Amygdala (tissue), 56 donors: ENCODE measurements at regions not wholly inside any gene's neighbourhood (a gene's known extent, or its start where the extent isn't known, plus 50 kb on each side); places are given as distances from the start of the nearest gene placed in this dataset.

Experiments
- DNase-seq, 56 donors: peaks; one replicate each; lab custom pipeline; 2025; lab: John Stamatoyannopoulos, UW

GRCh38 chr3:25294169-25294805 is 133.8 kb upstream of the RARB start:
- no peak for DNase-seq

GRCh38 chr3:25297667-25298585 is 130.1 kb upstream of the RARB start:
- no peak for DNase-seq

DNA sequence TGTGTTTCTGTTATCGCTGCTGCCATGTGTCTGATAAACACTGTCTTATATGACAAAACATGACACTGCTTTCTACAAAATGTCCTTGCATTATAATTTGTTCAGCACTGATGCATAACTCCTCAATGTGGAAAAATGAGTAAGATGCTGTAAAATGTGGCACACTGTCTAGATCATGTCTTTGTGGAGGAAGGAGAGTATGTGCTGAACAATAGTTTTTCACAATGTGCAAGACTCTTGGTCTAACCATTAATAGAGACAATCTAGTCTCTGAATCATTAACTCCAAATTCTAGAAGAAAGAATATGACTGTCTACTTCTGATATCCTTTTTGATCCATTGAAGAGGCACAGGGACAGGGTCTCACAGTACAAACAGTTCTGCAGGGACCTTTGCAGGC is 127.9 kb upstream of the RARB start:
- no peak for DNase-seq

DNA sequence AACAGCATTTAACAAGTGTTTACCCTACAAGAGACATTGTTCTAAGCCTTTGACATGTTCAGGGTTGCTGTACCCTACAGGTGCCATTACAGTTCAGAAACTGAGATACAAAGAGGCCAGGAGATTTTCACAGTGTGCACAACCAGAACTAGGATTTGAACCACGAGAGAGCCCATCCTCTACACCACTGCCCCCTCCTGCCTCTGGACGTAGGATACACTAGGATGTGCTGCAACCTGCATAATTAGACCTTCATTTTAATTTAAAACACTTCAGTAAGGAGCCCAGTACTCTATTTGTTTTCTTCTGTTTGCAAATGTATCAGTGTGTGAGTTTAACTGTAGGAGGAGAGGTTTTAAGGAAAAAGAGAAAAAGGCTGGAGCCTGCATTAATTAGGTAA is 123.1 kb upstream of the RARB start:
- no peak for DNase-seq

DNA sequence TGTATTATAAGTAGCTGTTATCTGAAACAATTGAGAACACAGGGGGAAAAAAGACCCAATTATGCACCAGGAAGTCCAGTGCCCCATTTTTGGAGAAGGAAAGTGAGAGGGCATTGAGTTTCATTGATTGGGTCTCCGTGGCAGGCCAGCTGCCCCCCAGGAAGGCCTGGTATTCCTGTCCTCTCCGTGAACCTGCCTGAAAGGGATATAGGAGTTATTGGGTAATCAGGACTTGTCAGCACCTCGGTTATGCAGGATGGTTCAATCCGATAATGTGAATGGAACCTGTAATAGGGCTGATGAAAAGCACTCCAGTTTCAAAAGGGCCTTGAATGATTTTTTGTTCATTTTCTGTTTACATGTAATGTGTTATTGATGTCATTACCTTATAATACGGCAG is 122.0 kb upstream of the RARB start:
- no peak for DNase-seq

DNA sequence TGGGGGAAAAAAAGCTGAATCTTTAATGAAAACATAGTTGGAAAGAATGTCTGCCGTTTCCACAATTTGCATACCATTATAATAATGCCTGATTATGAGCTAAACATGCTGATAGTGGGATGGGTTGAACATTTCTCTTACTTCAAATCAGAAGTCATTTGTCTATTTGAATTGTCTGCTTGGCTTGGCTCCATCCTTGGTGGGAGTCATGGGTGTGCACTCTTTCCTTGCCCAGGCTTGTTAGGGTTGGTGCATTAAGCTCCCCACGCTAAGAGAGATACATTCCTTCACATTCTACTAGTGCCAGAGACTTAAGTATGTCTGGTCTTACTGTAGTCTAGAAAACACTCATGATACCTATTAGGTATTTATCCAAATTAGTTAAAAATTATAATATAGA is 121.4 kb upstream of the RARB start:
- DNase-seq, result no peak

GRCh38 chr3:25313286-25313685 is 114.8 kb upstream of the RARB start:
- DNase-seq, result no peak

- DNase-seq, result no peak
These were observed 103.0 kb upstream of the RARB start for GRCh38 chr3:25324954-25325655.

GRCh38 chr3:25335356-25335755 is 92.7 kb upstream of the RARB start:
- DNase-seq, result no peak

GRCh38 chr3:25338158-25338725 is 89.8 kb upstream of the RARB start:
- DNase-seq, result no peak

DNA sequence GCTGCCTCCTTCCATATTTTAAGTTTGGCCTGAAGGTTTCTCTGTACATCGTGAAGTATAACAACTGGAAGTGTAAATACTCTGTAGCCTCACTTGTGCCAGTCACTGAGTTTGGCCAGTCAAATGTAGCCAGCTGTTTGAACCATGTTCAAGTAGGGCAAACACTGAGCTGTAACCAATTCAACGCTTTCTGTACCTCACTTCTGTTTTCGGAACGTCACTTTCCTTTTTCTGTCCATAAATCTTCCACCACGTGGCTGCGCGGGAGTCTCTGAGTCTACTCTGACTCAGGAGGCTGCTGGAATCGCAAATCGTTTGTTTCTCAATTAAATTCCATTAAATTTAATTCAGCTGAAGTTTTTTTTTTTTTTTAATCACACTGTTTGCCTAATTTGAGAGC is 88.8 kb upstream of the RARB start:
- no peak for DNase-seq

- no peak for DNase-seq
These were observed 83.4 kb upstream of the RARB start for GRCh38 chr3:25344670-25345069.

DNA sequence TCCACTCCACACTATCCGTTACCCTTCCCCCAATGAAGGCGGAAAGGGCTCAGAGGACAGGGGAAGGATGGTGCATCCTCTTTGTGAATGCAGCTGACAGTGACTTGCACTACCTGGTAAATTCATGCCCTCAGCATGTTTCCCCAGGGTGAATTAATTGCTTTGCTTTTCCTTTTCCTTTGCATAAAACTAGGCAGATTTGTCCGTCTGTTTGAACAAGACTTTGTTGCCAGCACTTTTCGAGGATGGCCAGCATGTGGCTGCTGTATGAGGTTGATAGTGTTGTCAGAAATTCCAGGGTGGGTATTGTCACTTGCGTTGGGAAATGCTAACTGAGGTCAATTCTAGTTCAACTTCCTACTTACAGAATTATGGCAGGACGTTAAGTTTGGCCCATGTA is 79.0 kb upstream of the RARB start:
- no peak for DNase-seq

DNA sequence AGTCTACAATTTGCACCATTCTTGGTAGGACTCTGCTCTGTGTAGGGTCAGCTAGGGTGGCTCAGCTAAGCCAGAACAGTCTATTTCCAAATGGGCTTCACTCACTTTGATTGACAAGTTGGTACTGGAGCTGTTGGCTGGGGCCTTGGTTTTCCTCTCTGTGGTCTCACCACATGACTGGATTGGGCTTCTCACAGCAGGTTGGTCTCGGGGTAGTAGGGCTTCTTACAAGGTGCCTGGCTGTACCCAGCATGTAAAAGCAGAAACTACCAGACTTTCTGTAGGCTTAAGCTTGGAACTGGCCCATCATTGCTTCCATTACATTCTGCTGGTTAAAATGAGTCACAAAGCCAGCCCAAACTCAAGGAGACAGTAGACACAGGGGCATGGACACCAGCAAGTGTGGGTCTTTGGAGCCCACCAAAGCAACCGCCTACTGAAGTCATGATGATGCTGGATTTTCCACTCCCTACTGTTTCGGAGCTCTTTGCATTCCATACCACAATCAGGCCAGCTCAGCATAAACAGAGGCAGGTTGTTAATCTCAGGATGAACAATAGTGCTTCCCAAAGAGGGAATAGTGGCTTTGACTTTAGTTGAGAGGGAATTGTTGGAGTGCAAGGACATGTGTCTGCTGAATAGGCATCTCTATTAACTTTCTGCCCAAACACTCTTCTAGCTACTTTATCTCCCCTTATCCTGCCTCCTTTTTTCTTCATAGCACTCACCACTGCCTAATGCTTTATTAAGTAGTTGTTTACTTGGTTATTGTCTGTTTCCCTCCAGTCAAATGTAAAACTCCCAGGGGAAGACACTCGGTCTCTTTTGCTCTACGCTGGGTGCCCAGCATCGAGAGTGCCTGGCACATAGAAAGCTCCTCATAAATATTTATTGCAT is 78.0 kb upstream of the RARB start:
- no peak for DNase-seq

GRCh38 chr3:25350725-25351114 is 77.3 kb upstream of the RARB start:
- no peak for DNase-seq

DNA sequence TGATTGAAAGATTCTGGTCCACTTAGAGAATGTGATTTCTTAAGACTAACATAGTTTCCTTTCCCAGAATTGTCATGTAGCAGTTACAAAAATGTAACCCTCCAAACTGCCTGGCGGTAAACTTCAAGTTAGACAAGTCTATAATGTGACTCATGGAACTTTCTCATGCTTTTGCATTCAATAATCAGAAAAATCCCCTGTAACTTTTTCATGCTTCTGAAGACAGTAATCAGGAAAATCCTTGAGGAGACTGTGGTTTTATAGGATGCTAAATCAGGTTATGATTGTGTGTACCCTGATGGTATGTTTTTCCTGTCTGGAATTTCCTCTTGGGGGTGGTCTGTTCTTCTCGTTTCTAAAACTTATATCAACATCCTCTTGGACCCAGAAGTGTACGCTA is 74.0 kb upstream of the RARB start:
- DNase-seq, result no peak

DNA sequence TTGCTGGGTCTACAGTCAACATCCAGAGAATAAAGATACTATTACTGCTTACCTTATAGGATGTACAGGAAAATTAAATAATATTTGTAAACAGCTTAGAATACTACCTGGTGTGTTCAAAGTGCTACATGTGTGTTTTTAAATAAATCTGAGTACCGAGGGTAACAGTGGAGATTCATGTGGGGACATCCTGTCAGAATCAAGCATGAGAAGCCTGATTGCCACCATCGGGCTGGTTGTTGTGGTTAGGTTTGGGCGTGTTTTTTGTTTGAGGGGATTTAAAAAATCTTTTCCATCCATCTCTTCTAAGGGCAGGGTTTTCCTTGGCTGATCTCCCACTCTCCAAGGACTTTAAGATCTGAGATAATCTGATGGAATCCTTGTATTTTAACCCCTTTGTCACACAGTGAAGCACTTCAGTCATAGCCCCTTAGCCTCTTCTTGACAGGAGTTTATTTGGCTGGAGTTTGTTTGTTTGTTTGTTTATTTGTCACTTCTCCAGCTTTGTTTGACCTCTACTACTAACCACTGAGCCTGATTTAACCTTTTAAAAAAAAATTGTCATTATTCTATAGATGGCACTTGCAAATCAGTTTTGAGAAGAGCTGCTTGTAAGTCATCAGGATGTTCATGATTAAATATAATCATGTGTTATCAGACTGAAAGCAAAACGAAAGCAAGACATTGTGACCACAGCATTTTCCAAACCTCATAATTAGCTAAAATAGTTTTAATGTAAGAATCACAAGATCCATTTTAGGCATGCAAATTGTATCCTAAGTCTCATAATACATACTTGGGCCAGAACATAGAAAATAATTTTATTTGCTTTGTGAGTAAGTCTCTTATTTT is 72.8 kb upstream of the RARB start:
- no peak for DNase-seq

- no peak for DNase-seq
These were observed 72.1 kb upstream of the RARB start for GRCh38 chr3:25355998-25356397.

DNA sequence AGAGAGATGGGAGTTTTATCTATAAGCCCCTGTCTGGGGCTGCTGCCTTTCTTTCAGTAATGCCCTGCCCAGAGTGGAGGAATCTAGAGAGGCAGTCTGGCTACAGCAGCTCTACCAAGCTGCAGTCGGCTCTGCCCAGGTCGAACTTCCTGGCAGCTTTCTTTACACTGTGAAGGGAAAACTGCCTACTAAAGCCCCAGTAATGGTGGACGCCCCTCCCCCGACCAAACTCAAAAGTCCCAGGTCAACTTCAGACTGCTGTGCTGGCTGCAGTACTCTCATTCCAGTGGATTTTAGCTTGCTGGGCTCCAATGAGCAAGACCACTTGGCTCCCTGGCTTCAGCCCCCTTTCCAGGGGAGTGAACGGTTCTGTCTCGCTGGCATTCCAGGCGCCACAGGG is 65.9 kb upstream of the RARB start:
- DNase-seq, result no peak
